Fibroblast of mammary gland (primary cell): ENCODE measurements at regions not wholly inside any gene's neighbourhood (a gene's known extent, or its start where the extent isn't known, plus 50 kb on each side); places are given as distances from the start of the nearest gene placed in this dataset.

Experiments used
- DNase-seq: peaks from one replicate; pipeline ENCODE4 v3.0.0-alpha.2; 2010; ENCODE audit warnings: low read depth
- H3K4me3 ChIP-seq: 2 replicates; pipeline ENCODE4 v1.5.1; 2011; ENCODE audit warnings: low read depth, mild to moderate bottlenecking, low read length, moderate library complexity; ENCODE audit not compliant: control insufficient read depth
- TF ChIP-seq, protein P1 (sequence below): conservative IDR thresholded peaks from 2 replicates; pipeline ENCODE4 v1.5.1; 2011; ENCODE audit warnings: low read depth, low read length, inconsistent platforms; ENCODE audit not compliant: control insufficient read depth, insufficient read depth

DNA sequence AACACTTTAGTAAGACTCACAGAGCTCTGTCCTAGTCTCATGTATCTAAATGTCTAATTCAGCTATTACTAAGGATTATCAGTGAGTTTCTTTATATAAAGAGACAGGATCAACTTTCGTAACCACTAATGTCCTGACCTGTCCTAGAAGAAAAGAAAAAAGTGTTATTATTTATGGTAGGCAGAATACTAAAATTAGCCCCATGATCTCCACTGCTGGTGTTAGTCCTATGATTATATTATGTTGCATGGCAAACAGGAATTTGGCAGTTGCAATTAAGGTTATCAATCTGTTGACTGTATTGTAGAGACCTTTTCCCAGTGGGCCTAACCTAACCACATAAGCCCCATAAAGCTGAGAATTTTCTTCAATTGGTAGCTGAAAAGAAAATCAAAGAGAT lies 132.9 kb upstream of the DIO2 start:
- TF ChIP-seq, protein P1, sequence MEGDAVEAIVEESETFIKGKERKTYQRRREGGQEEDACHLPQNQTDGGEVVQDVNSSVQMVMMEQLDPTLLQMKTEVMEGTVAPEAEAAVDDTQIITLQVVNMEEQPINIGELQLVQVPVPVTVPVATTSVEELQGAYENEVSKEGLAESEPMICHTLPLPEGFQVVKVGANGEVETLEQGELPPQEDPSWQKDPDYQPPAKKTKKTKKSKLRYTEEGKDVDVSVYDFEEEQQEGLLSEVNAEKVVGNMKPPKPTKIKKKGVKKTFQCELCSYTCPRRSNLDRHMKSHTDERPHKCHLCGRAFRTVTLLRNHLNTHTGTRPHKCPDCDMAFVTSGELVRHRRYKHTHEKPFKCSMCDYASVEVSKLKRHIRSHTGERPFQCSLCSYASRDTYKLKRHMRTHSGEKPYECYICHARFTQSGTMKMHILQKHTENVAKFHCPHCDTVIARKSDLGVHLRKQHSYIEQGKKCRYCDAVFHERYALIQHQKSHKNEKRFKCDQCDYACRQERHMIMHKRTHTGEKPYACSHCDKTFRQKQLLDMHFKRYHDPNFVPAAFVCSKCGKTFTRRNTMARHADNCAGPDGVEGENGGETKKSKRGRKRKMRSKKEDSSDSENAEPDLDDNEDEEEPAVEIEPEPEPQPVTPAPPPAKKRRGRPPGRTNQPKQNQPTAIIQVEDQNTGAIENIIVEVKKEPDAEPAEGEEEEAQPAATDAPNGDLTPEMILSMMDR = no peak
- no peak overlapping the region for H3K4me3 ChIP-seq
- DNase-seq = no peak

DNA sequence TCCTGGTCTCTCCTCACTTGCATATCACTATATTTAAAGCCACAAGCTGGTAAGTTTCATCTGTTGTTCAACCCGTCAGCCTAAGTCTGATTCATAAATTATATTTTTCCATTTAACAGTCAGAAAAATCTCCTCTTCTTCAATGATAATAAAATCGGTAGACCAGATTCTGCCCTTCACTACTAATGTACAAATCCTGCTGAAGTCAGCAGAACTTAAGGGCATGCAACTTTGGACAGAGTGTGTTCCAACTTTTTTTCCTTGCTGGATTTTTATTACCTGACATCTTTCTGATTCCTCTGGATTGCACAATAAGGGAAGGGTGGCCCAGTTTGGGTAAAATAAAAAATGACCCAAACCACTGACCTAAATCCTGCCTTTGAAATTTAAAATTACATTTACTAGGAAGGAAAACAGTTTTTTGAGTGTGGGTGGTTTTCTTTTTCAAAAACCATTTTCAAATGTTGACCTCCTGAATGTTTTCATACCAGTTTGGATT lies 125.4 kb upstream of the DIO2 start:
- DNase-seq = no peak
- TF ChIP-seq, protein P1 = no peak
- H3K4me3 ChIP-seq = no peak overlapping the region

DNA sequence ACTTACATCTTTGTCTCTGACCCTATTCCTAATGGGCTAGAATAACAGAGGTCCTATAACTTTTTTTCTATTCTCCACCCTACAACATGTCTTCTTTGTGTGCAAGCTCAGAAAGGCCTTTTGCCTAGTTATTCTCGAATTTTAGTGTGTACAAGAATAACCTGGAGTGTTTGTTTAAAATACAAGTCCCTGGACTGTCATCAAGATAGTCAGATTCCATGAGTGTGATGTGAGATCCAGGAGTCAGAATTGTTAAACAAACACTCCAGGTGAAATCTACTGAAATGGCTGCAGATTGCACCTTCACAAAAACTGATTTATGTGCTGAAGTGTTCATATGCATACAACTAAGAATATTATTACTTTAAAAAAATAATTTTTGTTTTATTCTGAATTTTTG lies 114.4 kb upstream of the DIO2 start:
- DNase-seq = no peak
- TF ChIP-seq, protein P1 = no peak
- no peak overlapping the region for H3K4me3 ChIP-seq

DNA sequence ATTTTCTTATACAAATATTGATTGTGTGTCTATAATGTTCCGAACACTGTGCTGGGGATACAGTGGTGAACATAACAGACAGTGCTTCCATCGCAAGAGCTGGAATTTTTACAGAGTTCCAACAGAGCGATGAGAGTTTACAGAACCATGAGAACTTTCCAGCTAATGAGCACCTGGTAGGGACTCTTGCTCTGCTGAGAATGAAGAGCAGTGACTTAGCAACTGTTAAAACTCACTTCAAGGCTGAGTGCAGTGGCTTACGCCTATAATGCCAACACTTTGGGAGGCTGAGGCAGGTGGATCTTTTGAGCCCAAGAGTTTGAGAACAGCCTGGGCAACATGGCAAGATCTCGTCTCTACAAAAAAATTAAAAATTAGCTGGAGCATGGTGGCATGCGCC lies 113.8 kb upstream of the DIO2 start:
- TF ChIP-seq, protein P1 = no peak
- no peak for DNase-seq
- H3K4me3 ChIP-seq = no peak overlapping the region

DNA sequence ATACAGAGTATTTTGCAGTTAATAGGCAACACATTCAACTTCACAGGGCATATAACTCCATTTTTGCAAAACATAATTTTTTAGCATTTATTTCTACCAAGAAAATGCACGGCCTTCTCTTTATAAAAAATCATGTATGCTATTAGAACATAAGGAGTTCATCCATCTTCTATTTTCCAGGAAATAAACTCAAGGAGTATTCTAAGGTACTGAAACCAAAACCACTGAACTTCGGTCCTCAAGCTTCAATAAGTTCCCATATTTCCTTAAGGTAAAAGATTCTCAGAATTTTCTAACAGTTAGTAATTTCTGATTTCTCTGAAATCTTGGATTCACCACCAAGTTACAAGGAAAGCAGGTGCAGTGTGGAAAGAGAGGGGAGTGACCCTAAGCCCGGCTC lies 113.3 kb upstream of the DIO2 start:
- no peak overlapping the region for H3K4me3 ChIP-seq
- DNase-seq = no peak
- TF ChIP-seq, protein P1 = no peak

DNA sequence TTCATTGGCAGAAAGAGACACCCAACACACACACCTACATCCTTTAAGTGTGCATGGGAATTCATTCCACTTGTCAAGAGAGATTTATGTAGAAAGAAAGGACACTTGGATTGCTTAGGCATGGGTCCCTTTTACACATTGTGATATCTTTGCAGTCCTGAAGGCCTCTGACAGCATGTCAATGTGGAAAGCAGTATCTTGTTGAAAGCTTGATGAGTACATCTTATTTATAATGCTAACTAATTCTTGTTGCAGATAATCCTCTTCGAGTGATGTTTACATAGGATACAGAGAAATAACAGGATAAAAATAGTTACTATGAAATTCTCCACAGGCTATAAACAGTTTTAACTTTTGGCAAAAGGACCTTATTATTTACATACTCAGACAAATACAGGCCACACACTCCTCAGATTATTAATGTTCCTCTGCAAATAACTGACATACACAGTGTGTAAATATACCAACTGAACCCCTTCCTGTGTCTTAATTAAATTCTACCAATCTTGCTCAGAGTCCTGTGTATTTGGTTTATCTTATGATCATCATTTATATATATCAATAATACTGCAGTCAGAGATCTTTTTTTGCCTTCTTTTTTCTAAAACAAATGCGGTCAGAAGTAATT lies 111.8 kb upstream of the DIO2 start:
- TF ChIP-seq, protein P1 = no peak
- H3K4me3 ChIP-seq = no peak overlapping the region
- no peak for DNase-seq

DNA sequence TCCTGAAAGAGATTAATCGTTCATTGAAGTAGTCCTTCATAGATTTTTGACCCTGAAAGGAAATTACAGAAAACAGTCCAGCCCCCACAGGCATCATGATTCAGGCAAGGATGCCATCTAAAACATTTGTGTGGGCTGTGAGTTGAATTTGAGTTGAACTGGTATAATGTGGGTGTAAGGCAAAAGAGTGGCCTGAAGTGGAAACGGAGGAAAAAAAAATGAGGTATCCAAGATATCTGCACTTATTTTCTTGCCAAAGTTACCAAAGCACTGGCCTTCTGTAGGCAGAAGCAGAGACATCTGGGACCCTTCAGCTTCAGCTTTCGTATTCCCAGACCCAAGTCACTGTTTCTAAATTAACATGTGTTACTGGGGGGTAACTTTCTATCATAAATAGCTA lies 105.1 kb upstream of the DIO2 start:
- peak; percentile 7 for DNase-seq
- TF ChIP-seq, protein P1 = no peak

More for the DNA sequence above, 105.1 kb upstream of the DIO2 start:
- H3K4me3 ChIP-seq = no peak overlapping the region
